ENCODE measurements at regions not wholly inside any gene's neighbourhood (a gene's known extent, or its start where the extent isn't known, plus 50 kb on each side); places are given as distances from the start of the nearest gene placed in this dataset.
A peak's percentile ranks its signal among the peaks of the same experiment; 100 is the strongest.

DNA sequence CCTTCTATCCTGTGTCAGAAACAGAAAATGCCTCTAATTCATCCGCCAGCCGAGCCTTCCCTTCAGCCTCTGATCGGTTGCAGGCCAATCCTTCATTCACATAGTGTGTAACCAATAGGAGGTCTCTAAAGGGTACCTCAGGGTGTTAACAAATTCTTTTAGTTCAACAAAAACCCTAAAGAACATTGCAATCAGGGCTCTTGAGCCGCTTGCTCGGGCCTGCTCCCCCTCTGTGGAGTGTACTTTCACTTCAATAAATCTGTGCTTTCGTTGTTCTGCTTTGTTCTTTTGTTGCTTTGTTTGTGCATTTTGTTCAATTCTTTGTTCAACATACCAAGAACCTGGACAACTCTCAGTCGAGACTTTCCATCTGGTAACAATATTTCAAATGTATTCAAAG is 366.5 kb downstream of the KCTD12 start:
- H3K27ac ChIP-seq = no peak overlapping the region
- no peak for ATAC-seq
- 93 to 95% methylated on average over 5 to 7 of the region's 7 CpGs for WGBS, 2 donors (ENCODE audit: low coverage in 1 of 2)
- H3K9me3 ChIP-seq = no peaks in the 10 kb centered on the region
- no peaks in the 10 kb centered on the region for H3K36me3 ChIP-seq
- no peak overlapping the region for H3K4me3 ChIP-seq
- H3K27me3 ChIP-seq = no peaks in the 10 kb centered on the region
- no peaks in the 10 kb centered on the region for H3K4me1 ChIP-seq
- TF ChIP-seq POLR2AphosphoS5 (IDR thresholded peaks at IDR 0.05) (no peak), CTCF (IDR thresholded peaks at IDR 0.05) (no peak), EP300 (IDR thresholded peaks at IDR 0.05) (no peak), POLR2A (IDR thresholded peaks at IDR 0.05) (no peak)

- H3K4me3 ChIP-seq = no peak overlapping the region
- no peak for ATAC-seq
Observed at GRCh38 chr13:76516586-76516985, 369.6 kb downstream of the KCTD12 start.

GRCh38 chr13:76516013-76516412 is 370.2 kb downstream of the KCTD12 start:
- TF ChIP-seq POLR2A (IDR thresholded peaks at IDR 0.05) (no peak), EP300 (IDR thresholded peaks at IDR 0.05) (no peak), CTCF (IDR thresholded peaks at IDR 0.05) (no peak), POLR2AphosphoS5 (IDR thresholded peaks at IDR 0.05) (no peak)
- Histone ChIP-seq H3K4me3 (no peak overlapping the region), H3K9me3 (no peaks in the 10 kb centered on the region), H3K27ac (no peak overlapping the region), H3K4me1 (no peaks in the 10 kb centered on the region), H3K27me3 (no peaks in the 10 kb centered on the region), H3K36me3 (no peaks in the 10 kb centered on the region)
- no peak for ATAC-seq
- 60 to 73% methylated on average over 1 of the region's 1 CpG for WGBS, 2 donors (ENCODE audit: low coverage in 1 of 2)

More at GRCh38 chr13:76516586-76516985, 369.6 kb downstream of the KCTD12 start:
- Histone ChIP-seq H3K4me1 (no peaks in the 10 kb centered on the region), H3K27me3 (no peaks in the 10 kb centered on the region), H3K27ac (no peak overlapping the region), H3K36me3 (no peaks in the 10 kb centered on the region), H3K9me3 (no peaks in the 10 kb centered on the region)
- no peak for TF ChIP-seq EP300 (IDR thresholded peaks at IDR 0.05)
- no peak for TF ChIP-seq CTCF (IDR thresholded peaks at IDR 0.05)
- TF ChIP-seq POLR2A (IDR thresholded peaks at IDR 0.05) = no peak
- no peak for TF ChIP-seq POLR2AphosphoS5 (IDR thresholded peaks at IDR 0.05)

- no peak overlapping the region for H3K4me3 ChIP-seq
- ATAC-seq = peak; percentile 55
- 52 to 85% methylated on average over 1 of the region's 1 CpG for WGBS, 2 donors (ENCODE audit: low coverage in 1 of 2)
- H3K36me3 ChIP-seq = no peaks in the 10 kb centered on the region
- no peaks in the 10 kb centered on the region for H3K4me1 ChIP-seq
- no peaks in the 10 kb centered on the region for H3K9me3 ChIP-seq
- TF ChIP-seq POLR2AphosphoS5 (IDR thresholded peaks at IDR 0.05) = peak; percentile 48
- no peak for TF ChIP-seq POLR2A (IDR thresholded peaks at IDR 0.05)
- H3K27me3 ChIP-seq = no peaks in the 10 kb centered on the region
- H3K27ac ChIP-seq = peak overlapping the region in 1 of 4 donors; percentile 24
Observed at GRCh38 chr13:76512721-76513145, 373.5 kb downstream of the KCTD12 start.

DNA sequence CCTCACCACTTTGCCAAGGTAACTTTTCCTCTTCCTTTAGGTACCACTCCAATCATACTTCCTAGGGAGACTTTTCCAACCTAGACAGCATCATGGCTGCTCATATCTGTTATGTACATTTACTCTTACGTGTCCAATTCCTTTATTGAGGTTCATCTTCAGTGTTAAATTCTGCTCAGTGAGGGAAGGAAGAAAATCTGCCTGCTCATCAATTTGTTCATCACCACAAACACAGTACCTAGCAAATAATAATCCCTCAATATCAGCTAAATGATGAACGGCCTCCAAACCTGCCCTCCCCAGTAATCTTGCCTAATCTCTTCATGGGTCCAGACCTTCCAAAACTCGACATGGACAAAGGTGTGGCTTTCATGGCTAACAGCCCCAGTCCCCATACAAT is 380.8 kb downstream of the KCTD12 start:
- no peaks in the 10 kb centered on the region for H3K4me1 ChIP-seq
- H3K27me3 ChIP-seq = no peaks in the 10 kb centered on the region
- no peak for TF ChIP-seq EP300 (IDR thresholded peaks at IDR 0.05)
- TF ChIP-seq CTCF (IDR thresholded peaks at IDR 0.05) = no peak
- TF ChIP-seq POLR2A (IDR thresholded peaks at IDR 0.05) = no peak
- no peak for TF ChIP-seq POLR2AphosphoS5 (IDR thresholded peaks at IDR 0.05)
- no peak overlapping the region for H3K27ac ChIP-seq
- no peaks in the 10 kb centered on the region for H3K9me3 ChIP-seq
- ATAC-seq = no peak
- WGBS, 2 donors (ENCODE audit: low coverage in 1 of 2) = 57 to 86% methylated on average over 3 of the region's 3 CpGs
- no peaks in the 10 kb centered on the region for H3K36me3 ChIP-seq
- H3K4me3 ChIP-seq = no peak overlapping the region
